GM20000 (cell line): ENCODE measurements at regions not wholly inside any gene's neighbourhood (a gene's known extent, or its start where the extent isn't known, plus 50 kb on each side); places are given as distances from the start of the nearest gene placed in this dataset.
"Not testable (repeated sequence)": the region's sequence is repeated elsewhere in the genome, so short reads cannot be mapped to it uniquely, and the experiment has no call there.

ENCODE experiments used
- DNase-seq: peaks from one replicate; pipeline ENCODE4 v3.0.0; 2012; ENCODE audit warnings: low spot score
- CTCF ChIP-seq: IDR thresholded peaks from 2 replicates; pipeline ENCODE4 v1.5.1; 2012; ENCODE audit warnings: mild to moderate bottlenecking, control low read depth; ENCODE audit errors: extremely low read depth, missing control alignments

GRCh38 chr5:44953078-44953477, 144.3 kb downstream of the MRPS30 start:
- no peak for DNase-seq
- no peak for TF ChIP-seq CTCF

- DNase-seq = not testable (repeated sequence)
These were observed 150.3 kb downstream of the MRPS30 start for GRCh38 chr5:44958943-44959454.

- TF ChIP-seq CTCF = no peak
- DNase-seq = no peak
These were observed 161.1 kb downstream of the MRPS30 start for GRCh38 chr5:44969825-44970224.

GRCh38 chr5:44970963-44971362, 162.2 kb downstream of the MRPS30 start:
- DNase-seq = not testable (repeated sequence)

GRCh38 chr5:44974813-44975212, 166.1 kb downstream of the MRPS30 start:
- DNase-seq = no peak
- TF ChIP-seq CTCF = no peak

- TF ChIP-seq CTCF = no peak
- no peak for DNase-seq
These were observed 173.0 kb downstream of the MRPS30 start for GRCh38 chr5:44981708-44982107.

- DNase-seq = no peak
- no peak for TF ChIP-seq CTCF
These were observed 174.3 kb downstream of the MRPS30 start for GRCh38 chr5:44983006-44983405.

GRCh38 chr5:44987026-44987425, 178.3 kb downstream of the MRPS30 start:
- TF ChIP-seq CTCF = no peak
- no peak for DNase-seq

GRCh38 chr5:44991693-44992092, 182.9 kb downstream of the MRPS30 start:
- no peak for DNase-seq
- no peak for TF ChIP-seq CTCF
